ENCODE measurements at regions not wholly inside any gene's neighbourhood (a gene's known extent, or its start where the extent isn't known, plus 50 kb on each side); places are given as distances from the start of the nearest gene placed in this dataset.

- no peak for DNase-seq
Measured at GRCh38 chr20:39888310-39888709, 800.7 kb downstream of the MAFB start.

- DNase-seq = no peak
Measured at GRCh38 chr20:39886650-39887190, 802.3 kb downstream of the MAFB start.

GRCh38 chr20:39885975-39886649 lies 802.9 kb downstream of the MAFB start:
- no peak for DNase-seq

DNA sequence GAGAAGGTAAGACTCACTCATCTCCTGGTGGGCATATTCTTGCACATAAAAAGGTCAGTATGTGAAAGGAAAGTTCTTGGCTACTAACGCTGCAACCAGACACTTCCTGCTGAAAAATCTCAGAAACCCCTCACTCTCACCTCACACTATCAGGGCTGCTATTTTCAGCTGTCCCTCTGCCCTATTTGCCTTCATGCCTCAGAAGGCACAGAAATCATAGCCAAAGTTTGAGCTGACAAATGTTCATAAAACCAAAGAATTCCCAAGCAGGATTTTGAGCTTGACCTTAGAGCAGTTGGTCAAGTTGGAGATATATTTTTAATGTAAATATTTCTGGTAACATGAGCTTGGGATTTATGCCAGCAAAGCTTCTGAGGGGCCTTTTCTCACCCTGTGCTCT lies 806.2 kb downstream of the MAFB start:
- DNase-seq = no peak

- no peak for DNase-seq
Measured at GRCh38 chr20:39880890-39881289, 808.1 kb downstream of the MAFB start.

DNA sequence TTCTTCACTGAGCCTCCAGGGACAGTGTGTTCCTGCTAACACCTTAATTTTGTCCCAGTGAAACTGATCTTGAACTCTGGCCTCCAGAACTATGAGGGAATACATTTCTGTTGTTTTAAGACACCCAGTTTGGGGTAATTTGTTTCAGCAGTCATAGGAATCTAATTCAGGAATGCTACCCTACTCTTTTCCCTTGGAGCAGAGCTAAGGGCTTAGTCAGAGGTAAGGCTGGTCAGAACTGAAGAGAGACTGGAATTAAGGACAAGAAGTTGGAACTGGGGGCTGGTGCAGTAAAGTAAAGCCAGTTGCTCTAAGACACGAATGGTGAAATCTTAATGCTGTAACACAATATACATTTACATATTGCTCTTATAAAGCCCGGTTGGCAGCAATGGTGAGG lies 809.7 kb downstream of the MAFB start:
- no peak for DNase-seq

- DNase-seq = no peak
Measured at GRCh38 chr20:39878809-39879208, 810.2 kb downstream of the MAFB start.

DNA sequence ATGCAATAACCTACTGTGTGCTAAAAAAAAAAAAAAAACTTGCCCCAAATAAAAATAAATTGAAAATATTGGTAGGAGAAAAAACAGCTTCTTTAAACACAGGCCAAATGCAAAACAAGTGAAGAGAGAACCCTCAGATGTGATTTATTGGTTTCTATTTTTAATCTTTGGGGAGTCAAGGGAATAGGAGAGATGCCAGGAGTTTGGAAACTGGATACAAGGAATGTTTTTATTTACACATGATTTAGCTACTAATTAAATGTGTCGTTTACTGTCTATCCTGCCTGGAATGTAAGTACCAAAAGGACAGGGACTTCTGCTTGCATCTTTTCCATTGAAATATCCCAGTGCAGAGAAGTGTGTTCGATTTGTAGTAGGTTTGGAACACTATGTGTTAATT lies 810.7 kb downstream of the MAFB start:
- no peak for DNase-seq

DNA sequence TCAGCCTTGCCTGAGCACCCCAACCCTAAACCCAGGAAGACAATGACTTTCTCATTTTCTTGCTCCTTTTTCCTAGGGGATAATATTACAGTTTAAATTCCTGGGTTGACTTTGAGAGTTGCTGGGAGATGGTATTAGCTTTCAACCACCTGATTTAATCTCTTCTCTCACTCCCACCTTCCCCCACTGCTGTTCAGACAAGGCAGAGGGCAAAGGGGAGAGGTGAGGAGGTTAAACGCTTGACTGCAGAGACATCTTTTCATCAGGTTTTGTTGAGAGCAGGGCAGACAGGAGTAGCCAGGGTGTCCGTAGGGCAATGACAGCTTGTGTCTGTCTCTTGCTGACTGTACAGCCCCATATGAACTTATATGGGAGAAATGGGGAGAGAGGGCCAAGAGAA lies 811.2 kb downstream of the MAFB start:
- no peak for DNase-seq

GRCh38 chr20:39876976-39877635 lies 811.9 kb downstream of the MAFB start:
- DNase-seq = no peak

- no peak for DNase-seq
Measured at GRCh38 chr20:39875492-39876110, 813.4 kb downstream of the MAFB start.

- peak; percentile 24 for DNase-seq
Measured at GRCh38 chr20:39874049-39874893, 814.8 kb downstream of the MAFB start.

DNA sequence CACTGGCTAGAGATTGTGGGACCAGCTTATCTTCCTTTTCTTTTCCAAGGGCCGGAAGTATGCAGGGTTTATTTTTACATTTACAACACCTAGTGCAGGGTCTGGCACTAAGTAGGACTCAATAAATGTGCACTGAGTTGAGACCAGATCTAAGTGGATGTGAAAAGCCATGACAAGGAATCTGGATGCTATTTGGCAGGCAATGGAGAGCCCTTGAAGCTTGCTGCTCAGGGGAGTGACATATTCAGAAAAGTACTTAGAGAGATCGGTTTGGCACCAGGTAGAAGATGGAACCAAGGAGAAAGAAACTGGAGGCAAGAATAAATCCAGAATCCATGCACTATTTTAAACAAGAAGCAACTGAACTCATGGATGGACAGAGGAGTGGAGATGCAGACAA lies 815.8 kb downstream of the MAFB start:
- no peak for DNase-seq

- no peak for DNase-seq
Measured at GRCh38 chr20:39871013-39871412, 818.0 kb downstream of the MAFB start.

GRCh38 chr20:39865446-39865845 lies 823.6 kb downstream of the MAFB start:
- no peak for DNase-seq

DNA sequence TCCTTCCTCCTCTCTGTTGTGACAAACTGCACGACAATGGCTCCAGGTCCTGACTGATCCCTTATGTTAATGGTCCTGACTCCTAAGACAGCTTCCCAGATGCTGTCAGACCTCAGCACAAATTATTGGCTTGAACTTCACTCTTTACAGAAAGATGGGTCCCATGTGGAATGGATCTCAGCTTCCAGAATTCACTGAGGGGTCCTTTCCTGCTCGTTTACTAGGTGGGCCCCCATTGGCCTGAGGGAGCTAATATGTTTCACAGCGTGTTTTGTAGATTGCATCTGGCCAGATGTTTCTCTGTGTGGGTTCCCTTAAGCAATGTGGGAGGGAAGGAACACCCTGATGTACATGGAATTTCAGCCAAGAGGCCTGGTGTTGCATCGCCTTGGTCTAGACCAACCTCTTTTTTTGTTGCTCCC lies 826.6 kb downstream of the MAFB start:
- DNase-seq = no peak

DNA sequence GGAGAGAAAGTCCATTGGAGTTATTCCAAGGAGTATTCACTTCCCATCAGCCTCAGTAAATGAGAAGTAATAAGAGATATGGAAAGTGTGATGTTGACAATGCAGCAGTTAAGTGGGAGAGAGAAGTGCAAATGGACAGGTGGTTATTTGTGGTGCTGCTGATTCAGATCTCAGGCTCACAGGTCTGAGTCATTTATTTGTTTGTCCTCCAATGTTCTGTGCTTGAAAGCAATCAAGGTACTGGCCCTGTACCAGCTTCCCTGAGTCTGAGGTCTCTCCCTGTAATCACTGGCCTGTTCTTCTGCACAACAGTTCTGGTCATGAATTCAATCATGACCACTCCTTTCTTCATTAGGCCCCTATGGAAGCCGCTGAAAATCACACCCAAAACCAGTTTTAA lies 827.7 kb downstream of the MAFB start:
- no peak for DNase-seq

- no peak for DNase-seq
Measured at GRCh38 chr20:39857835-39858234, 831.2 kb downstream of the MAFB start.

GRCh38 chr20:39857187-39857586 lies 831.8 kb downstream of the MAFB start:
- no peak for DNase-seq

- DNase-seq = no peak
Measured at GRCh38 chr20:39855799-39856198, 833.2 kb downstream of the MAFB start.

DNA sequence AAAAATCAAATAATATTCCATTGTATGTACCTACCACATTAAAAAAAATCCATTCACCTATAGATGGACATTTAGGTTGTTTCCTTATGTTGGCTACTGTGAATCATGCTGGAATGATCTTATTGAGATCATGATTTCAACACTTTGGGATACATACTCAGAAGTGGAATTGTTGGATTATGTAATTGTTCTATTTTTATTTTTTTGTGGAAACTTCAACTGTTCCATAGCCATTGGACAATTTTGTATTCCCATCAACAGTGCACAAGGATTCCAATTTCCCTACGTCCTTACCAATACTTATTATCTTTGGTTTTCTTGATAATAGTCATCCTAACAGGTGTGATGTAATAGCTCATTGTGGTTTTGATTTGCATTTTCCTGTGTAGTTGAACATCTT lies 834.0 kb downstream of the MAFB start:
- DNase-seq = no peak

- no peak for DNase-seq
Measured at GRCh38 chr20:39853636-39854035, 835.4 kb downstream of the MAFB start.

DNA sequence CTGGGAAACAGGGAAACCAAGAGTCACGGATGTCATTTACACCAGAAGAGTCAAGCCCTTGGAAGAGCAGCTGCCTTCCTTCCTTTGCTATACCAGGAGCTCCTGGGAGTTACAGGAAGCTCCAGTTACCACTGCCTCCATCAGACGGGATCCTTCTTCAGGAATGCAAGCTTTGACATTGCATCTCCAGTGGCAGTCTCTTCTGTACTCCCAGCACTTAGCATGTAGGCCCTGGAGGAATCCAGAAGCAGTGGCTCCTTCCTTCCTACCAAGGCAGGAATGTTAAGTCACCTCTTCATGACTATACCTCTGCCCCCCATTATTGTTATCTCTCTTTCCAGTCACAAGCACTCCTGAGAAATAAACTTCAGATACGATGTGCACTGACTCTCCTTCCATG lies 836.0 kb downstream of the MAFB start:
- DNase-seq = no peak

Data from NCI-H524 treated with DMSO at 0.1 percent for 48 hours (cell line).